RWPE1 (cell line): ENCODE measurements at regions not wholly inside any gene's neighbourhood (a gene's known extent, or its start where the extent isn't known, plus 50 kb on each side); places are given as distances from the start of the nearest gene placed in this dataset.

ENCODE experiments used
- CTCF ChIA-PET: fragments of 350-600 bp; sonication (Branson Sonifier 250); formaldehyde crosslinking; extraction: SDS; loops from one replicate; lab custom pipeline; 2021; lab: Yijun Ruan, JAX
- POLR2A ChIA-PET: fragments of 400-600 bp; formaldehyde crosslinking; extraction: SDS; loops from one replicate; lab custom pipeline; 2020; ENCODE audit warnings: antibody characterized with exemption; ENCODE audit not compliant: low non-redundant PET; lab: Yijun Ruan, JAX
- DNase-seq: peaks from one replicate; pipeline ENCODE4 v3.0.0; 2012; ENCODE audit warnings: low spot score
- H3K27ac ChIP-seq: fragments of 450-650 bp; 2 replicates; pipeline ENCODE4 v1.5.1; 2017
- TF ChIP-seq, protein P1 (sequence below): fragments of 450-650 bp; conservative IDR thresholded peaks from 2 replicates; pipeline ENCODE4 v1.5.1; 2017; ENCODE audit warnings: low read depth, mild to moderate bottlenecking

DNA sequence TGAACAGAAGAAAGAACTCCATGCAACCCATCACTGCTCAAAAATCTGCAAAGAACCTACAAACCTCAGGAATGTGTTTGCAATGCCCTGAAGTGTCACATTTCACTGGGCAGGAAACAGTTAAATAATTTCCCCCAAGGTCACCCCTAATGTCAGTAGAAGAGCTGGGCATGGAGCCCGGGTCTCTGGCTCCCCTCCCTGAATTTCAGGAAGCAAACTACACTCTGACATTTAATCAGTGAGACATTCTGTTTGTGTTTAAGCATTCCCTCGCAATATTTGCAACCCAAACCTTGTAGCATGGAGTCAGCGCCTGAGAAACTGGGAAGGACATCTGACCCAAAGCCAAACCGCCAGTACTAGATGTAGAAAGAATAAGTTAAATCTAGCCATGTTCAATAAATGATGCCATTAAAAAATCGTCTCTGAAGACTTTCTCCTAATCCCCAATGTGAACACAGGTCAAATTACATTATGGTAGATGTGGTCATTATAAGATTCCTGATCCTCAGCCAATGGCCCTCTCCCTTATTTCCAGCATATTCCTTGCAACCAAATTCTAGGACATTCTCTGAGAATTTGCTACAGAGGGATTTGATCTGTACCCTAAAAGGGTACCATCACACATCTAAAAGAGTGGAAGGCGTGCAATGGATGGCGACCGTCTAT, 91.2 kb upstream of the ADTRP start:
- no peak for DNase-seq
- ChIA-PET CTCF (interaction anchor here (0.6 kb wide), 1 partner anchor 64 kb away, joined by 3 read pairs; no protein-coding TSS in a partner anchor), POLR2A (no interaction called here)
- peak overlapping the region; percentile 47 for H3K27ac ChIP-seq
- TF ChIP-seq, protein P1, sequence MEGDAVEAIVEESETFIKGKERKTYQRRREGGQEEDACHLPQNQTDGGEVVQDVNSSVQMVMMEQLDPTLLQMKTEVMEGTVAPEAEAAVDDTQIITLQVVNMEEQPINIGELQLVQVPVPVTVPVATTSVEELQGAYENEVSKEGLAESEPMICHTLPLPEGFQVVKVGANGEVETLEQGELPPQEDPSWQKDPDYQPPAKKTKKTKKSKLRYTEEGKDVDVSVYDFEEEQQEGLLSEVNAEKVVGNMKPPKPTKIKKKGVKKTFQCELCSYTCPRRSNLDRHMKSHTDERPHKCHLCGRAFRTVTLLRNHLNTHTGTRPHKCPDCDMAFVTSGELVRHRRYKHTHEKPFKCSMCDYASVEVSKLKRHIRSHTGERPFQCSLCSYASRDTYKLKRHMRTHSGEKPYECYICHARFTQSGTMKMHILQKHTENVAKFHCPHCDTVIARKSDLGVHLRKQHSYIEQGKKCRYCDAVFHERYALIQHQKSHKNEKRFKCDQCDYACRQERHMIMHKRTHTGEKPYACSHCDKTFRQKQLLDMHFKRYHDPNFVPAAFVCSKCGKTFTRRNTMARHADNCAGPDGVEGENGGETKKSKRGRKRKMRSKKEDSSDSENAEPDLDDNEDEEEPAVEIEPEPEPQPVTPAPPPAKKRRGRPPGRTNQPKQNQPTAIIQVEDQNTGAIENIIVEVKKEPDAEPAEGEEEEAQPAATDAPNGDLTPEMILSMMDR: no peak

- POLR2A ChIA-PET: no interaction called here
- H3K27ac ChIP-seq: no peak overlapping the region
- CTCF ChIA-PET: no interaction called here
- DNase-seq: no peak
- TF ChIP-seq, protein P1: no peak
These were observed 89.8 kb upstream of the ADTRP start for GRCh38 chr6:11868392-11868791.

DNA sequence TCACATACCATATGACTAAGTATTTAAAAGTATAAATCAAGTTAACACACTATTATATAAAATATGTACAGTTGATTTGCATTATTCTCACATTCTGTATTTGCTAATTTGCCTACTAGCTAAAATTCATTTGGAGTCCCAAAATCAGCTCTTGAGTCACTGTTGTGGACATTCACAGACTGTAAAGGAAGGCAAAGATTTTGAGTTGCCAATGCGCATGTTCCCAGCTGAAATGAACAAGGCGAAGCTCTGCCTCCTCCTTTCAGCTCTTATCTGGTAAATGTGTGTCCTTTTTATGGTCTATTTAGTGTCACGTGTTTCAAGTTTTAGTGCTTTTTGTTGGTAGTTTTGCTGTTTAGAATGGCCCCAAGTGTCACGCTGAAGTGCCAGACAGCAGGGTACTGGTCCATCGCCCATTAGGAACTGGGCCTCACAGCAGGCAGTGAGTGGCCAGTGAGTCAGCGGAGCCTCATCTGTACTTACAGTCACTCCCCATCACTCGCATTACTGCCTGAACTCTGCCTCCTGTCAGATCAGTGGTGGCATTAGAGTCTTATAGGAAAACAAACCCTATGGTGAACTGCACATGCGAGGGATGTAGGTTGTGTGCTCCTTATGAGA, 87.2 kb upstream of the ADTRP start:
- ChIA-PET POLR2A (no interaction called here), CTCF (no interaction called here)
- TF ChIP-seq, protein P1: no peak
- H3K27ac ChIP-seq: no peak overlapping the region
- DNase-seq: no peak

GRCh38 chr6:11858439-11858838, 79.8 kb upstream of the ADTRP start:
- ChIA-PET CTCF (no interaction called here), POLR2A (no interaction called here)
- no peak overlapping the region for H3K27ac ChIP-seq
- TF ChIP-seq, protein P1: no peak
- no peak for DNase-seq

DNA sequence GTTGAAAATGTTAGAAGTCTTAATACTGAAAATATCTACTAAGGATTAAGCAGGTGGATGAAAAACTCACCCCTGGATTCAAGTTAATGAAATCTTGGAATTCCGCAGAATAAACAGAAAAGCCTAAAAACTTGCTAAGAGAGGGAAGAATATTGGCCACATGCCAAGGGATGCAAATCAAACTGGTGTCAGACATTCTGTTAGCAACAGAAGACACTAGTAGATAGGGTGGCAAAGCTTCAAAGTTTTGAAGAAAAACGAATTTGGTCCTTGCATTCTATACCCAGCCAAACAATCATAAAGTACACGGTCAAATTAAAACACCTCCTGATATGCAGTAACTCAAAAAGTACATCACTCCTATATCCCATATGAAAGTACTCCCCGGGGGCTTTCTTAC, 77.1 kb upstream of the ADTRP start:
- ChIA-PET CTCF (interaction anchor here (0.6 kb wide), 1 partner anchor 969 kb away, joined by 5 read pairs; no protein-coding TSS in a partner anchor), POLR2A (no interaction called here)
- no peak overlapping the region for H3K27ac ChIP-seq
- TF ChIP-seq, protein P1: no peak
- DNase-seq: no peak

DNA sequence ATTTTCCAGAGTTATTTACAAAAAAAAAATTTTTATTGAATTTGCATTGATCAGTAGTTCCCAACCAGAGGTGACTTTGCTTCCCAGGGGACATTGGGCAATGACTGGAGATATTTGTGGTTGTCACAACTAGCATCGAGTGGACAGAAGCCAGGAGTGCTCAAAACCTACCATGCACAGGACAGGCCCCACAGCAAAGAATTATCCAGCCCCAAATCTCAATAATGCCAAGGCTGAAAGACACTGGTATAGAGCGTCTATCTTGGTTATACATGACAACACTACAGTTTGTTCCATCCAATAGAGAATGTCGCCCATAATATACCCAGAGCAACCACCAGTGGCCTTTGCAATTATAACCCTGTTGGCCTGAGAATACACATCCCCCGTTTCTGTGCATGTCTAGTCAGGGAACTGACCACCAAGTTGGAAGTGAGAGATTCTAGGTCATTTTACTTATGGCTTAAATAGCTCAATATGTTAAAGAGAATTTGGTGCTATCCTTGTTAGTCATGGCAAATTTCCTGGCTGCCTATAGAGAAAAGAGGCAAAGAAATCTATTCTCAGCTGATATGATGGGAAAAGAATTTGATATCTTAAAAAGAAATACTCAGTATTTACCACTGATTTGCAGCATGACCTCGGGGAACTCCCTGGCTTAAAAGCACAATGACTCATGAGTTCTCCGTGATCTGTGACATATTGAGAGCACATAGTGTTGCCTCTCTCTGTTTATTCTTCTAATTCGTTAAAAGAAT, 76.0 kb upstream of the ADTRP start:
- H3K27ac ChIP-seq: no peak overlapping the region

More for the DNA sequence above, 76.0 kb upstream of the ADTRP start:
- POLR2A ChIA-PET: no interaction called here
- CTCF ChIA-PET: interaction anchor here (0.6 kb wide), 1 partner anchor 169 kb away, joined by 3 read pairs; no protein-coding TSS in a partner anchor
- TF ChIP-seq, protein P1: no peak
- peak; percentile 60 for DNase-seq
